Pulmonary artery endothelial cell (primary cell): ENCODE measurements at regions not wholly inside any gene's neighbourhood (a gene's known extent, or its start where the extent isn't known, plus 50 kb on each side); places are given as distances from the start of the nearest gene placed in this dataset.
"Not testable (repeated sequence)": the region's sequence is repeated elsewhere in the genome, so short reads cannot be mapped to it uniquely, and the experiment has no call there.

ENCODE experiments used
- DNase-seq: peaks from one replicate; pipeline ENCODE4 v3.0.0-alpha.2; 2011; ENCODE audit warnings: low read depth, low spot score

GRCh38 chr14:105600939-105601359 lies 74.6 kb downstream of the TMEM121 start:
- DNase-seq: no peak

GRCh38 chr14:105601360-105602242 lies 75.2 kb downstream of the TMEM121 start:
- no peak for DNase-seq

GRCh38 chr14:105602243-105602750 lies 75.9 kb downstream of the TMEM121 start:
- no peak for DNase-seq

DNA sequence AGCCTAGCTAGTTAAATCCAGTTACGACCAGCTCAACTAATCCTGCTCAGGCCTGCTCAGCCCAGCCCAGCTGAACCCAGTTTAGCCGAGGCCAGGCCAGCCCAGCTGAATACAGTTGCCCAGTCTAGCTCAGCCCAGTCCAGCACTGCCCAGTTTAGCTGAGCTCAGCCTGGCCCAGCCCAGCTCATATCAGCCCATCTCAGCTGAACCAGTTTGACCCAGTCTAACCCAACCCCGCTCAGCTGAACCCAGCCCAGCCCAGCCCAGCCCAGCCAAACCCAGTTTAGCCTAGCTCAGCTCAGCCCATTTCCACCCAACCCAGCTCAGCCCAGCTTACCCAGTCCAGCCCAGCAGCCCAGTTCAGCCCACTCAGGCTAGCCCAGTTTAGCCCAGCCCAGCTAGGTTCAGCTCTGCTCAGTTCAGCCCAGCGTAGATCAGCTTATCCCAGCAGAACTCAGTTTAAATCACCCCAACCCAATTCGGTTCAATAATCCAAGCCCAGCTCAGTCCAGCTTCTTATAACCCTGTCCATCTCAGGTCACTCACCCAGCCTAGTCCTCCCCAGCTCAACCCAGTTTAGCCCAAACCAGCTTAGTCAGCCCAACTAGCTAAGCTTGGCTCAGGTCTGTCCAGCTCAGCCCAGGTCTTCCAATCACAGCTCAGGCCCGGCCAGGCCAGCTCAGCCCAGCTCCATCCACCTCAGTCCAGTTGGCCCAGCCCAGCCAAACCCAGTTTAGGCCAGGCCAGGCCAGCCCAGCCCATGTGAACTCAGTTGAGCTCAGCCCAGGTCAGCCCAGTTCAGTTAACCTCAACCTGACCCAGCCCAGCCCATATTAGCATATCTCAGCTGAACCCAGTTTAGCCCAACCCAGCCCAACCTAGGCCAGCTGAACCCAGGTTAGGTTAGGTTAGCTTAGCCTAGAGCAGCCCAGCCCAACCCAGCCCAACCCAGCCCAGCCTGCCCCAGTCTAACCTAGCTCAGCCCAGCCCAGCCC lies 76.7 kb downstream of the TMEM121 start:
- DNase-seq: no peak

- not testable (repeated sequence) for DNase-seq
These were observed 78.4 kb downstream of the TMEM121 start for GRCh38 chr14:105604531-105605463.

DNA sequence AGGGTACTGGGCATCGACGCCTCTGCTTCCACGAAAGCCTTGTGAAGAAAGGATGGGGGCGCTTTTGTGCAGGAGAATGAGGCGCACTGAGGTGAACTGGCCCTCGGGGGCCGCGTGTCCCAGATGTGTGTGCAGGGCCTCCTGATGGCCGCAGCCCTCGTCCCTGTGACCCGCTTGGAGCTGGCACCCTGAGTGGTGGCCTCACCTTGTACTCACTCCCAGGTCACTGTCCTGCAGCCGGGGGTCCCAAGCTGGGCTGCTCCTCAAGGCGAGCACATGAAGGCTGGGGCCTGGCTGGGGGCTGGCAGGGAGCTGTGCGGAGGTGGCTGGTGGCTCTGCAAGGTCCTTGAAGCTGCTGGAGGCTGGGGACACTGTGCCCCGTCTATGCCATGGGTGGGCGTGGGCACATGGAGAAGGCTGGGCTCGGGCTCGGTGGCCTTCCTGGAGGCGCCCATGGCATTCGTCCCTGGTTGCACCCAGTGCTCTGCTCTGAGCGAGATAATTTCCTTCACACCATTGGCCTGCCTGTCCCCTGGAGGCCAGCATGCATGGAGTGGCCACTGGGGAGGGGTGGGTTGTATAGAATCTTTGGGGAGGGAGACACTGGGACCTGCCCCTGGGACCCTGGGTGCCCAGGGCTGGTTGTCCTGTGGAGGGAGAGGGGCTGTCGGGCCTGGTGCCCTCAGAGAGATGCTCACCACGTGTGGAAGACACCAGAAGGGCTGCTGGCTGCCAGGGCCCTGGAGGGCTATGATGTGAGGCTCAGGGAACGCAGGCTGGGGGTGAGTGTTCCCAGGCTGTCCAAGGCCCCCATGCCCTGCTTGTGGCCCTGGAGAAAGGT lies 79.3 kb downstream of the TMEM121 start:
- no peak for DNase-seq

DNA sequence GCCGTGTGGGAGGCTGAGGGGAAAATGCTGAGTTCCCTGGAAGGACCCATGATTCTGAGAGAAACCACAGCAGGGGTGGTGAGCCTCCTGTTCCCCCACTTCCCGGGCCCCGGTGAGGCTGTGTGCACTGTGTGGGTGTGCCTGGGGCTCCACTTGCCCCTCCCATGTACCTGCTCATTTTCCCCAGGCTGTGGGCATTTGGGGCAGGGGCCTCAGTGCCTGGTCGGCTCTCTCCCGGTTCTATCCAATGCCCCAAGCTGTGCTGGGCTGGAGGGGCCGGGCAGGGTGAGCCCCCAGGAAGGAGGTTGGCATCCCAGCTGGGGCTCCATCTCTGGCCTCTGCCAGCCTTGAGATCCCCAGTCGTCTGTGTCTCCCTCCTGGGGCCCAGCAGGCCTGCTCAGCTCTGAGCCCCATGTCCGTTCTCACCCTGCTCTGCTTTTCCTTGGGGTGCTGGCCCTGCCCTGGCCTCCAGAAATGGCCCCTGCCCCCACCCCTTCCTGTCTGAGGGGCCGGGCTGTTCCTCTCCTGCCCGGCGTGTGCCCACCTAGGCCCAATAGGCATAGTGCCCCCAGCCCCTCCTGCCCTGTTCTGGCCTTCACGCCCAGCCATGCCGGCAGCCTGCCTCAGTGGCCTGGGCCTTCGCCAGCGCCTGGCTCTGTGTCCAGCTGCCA lies 80.1 kb downstream of the TMEM121 start:
- not testable (repeated sequence) for DNase-seq

DNA sequence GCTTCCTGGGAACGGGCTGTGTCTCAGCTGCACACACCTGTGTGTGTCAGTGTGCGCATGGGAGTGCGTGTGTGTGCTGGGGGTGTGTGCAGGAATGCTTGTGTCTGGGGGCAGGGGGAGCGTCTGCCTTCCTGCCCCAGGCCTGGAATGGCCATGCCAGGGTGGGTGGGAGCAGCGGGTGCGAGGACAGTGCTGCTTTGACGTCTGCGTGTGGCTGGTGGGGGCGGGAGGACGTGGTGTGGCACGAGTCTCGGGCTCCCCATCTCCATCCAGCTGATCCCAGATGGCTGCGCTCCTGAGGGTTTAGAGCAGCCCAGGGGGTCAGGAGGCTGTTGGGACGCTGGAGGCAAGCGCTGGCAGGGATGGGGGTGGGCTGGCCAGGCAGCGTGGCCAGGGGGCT lies 80.6 kb downstream of the TMEM121 start:
- not testable (repeated sequence) for DNase-seq

DNA sequence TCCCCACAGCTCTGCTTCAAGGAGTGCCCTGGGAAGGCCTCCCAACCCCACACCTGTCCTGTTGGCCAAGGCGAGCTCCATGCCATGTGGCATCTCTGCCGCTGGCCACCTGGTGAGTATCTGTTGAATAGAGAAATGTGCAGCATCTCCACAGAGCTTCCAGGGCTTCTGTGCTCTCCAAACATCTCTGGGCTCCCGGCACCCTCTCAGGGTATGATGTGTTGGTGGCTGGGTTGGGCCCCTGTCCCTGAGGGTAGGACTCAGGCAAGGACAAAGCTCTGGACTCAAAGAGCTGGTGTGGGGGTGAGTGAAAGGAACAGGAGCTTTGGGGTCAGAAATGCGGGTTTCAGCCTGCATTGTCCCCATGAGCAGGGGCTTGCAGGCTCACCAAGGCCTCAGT lies 88.6 kb downstream of the TMEM121 start:
- not testable (repeated sequence) for DNase-seq

GRCh38 chr14:105615986-105616801 lies 89.8 kb downstream of the TMEM121 start:
- not testable (repeated sequence) for DNase-seq

- no peak for DNase-seq
These were observed 90.4 kb downstream of the TMEM121 start for GRCh38 chr14:105616802-105617192.

DNA sequence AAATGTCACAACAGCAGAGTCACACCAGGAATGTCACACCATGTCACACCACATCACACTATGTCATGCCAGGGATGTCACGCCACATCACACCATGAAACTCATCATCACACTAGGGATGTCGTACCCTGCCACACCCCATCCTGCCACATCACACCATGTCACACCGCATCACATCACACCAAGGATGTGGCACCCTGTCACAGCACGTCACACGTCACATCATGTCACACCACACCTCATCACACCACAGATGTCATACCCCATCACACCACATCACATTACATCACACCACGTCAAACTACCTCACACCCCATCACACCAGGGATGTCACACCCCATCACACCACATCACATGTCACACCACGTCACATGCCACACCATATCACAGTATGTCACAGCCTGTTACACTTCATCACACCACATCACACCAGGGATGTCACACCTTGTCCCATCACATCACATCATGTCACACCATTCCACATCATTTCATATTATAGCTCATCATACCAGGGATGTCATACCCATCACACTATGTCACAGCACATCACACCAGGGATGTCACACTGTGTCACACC lies 90.9 kb downstream of the TMEM121 start:
- no peak for DNase-seq

DNA sequence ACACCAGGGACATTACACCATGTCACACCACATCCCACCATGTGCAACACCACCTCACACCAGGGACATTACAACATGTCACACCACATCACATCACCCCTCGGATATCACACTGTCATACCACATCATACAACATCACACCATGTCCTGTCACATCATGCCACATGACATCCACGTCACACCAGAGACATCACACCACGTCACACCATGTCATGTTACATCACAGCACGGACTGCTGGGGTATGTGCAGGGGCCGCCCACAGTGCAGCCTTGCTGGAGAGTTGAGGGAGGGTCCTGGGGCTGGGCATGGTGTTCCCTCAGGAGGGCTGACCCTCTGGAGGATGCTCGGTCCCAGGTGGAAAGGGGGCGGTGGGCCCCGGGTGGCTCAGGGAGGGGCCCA lies 91.4 kb downstream of the TMEM121 start:
- not testable (repeated sequence) for DNase-seq

DNA sequence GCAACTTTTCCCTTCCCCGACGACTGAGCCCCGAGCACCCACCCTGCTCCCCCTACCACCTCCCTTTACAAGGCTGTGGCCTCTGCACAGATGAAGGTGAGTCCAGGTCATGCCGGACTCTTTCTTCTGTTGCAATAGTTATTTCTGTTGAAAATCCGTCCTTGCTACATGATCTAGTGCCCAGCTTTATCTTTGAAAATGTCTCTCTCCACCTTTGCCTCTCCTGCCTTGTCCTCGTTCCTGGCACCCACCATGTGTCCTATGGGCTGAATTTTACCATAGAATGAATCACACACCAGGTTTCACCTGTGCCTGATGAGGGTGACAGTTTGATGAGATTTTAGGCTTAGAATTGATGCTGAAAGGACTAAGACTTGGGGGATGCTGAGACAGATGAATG lies 92.9 kb downstream of the TMEM121 start:
- not testable (repeated sequence) for DNase-seq

DNA sequence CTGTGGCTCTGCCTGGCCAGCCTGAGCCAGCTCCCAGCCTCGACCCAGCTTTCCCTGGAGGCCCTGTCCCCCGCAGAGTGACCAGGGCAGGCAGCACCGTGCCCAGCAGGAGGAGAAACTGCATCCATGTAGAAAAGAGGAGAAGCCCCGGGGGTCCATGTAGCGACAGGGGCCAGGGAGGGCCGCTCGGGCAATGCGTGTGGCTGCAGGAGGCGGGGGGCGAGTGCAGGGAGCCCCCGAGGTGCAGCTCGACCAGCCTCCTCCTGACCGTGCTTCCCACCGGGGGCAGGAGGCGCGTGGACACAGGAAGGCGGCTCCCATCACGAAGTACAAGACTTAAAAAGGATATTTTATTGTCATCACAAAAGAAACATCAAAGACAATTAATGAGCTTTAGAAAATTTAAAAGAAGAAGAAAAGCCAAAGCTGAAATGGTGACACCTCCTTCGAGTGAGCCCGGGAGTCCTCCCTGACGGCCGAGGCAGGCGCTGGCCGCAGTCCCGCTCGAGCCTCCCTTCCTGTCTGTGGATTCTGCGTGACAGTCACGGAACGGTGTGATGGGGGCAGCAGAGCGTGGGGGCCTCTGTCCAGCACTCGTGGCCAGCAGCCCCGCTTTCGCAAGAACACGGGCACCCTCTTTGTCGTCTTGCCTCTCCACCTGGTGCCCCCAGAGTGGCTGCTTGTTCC lies 93.9 kb downstream of the TMEM121 start:
- DNase-seq: not testable (repeated sequence)

- not testable (repeated sequence) for DNase-seq
These were observed 94.6 kb downstream of the TMEM121 start for GRCh38 chr14:105620865-105621471.
